Stimulated activated CD4-positive, alpha-beta T cell treated with anti-CD3 and anti-CD28 coated beads, Interleukin-15, amount 100 ng/mL, for 48 hours (primary cell): ENCODE measurements at regions not wholly inside any gene's neighbourhood (a gene's known extent, or its start where the extent isn't known, plus 50 kb on each side); places are given as distances from the start of the nearest gene placed in this dataset.
A peak's percentile ranks its signal among the peaks of the same experiment; 100 is the strongest.
"Not testable (repeated sequence)": the region's sequence is repeated elsewhere in the genome, so short reads cannot be mapped to it uniquely, and the experiment has no call there.

Experiments
- DNase-seq, 2 donors: peaks; one replicate each; pipeline ENCODE4 v3.0.0-alpha.2; 2020; ENCODE audit warnings: low read depth in 2 of 2

DNA sequence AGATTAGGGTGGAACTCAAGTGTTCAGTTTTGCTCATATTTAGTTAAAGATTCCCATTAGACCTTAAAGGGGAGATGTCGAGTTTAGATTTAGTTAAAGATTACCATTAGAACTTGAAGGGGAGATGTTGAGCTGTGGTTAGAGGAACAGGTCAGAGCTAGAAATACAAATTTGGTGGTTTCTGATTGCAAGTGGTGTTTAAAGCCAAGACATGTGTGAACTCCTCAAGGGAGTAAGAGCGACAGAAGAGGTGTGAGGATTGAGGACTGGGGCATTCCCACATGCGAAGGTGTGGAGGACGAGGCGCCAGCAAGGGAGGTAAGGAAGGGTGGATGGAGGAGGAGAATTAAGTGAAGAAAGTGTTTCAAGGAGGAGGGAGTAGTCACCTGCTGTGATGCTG is 168.6 kb downstream of the IER5 start:
- no peak for DNase-seq

DNA sequence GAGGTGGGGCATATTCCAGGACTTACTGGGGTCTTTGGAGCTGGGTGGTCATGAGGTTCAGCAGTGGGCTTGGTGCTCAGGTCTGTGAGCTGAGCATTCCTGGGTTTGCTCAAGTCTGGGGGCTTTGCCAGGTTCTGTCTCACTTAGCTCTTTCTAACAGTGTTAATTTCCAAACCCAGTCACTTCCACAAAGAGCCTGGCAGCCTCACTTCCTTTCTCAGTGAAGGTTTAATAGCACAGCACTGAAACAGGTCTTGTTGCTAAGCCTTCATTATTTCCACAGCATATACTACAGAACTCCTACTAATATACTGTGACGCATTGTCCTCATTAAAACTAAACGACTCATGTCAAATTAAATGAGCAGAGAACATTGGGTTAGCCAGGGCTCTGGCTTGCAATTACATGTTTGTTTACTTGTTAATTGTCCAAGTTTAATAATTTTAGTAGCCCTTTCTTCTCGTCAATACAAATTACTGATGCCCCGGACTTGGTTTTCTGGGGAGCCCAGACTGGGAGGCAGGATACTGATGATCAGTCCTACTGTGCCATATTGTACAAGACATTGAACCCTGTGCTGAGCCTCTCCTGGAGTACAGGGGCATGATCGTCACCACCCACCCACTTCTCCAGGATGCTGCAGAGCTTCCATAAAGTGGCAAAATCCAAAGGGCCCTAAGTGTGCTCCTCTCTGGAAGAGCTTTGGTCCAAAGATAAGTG is 170.7 kb downstream of the IER5 start:
- no peak for DNase-seq

DNA sequence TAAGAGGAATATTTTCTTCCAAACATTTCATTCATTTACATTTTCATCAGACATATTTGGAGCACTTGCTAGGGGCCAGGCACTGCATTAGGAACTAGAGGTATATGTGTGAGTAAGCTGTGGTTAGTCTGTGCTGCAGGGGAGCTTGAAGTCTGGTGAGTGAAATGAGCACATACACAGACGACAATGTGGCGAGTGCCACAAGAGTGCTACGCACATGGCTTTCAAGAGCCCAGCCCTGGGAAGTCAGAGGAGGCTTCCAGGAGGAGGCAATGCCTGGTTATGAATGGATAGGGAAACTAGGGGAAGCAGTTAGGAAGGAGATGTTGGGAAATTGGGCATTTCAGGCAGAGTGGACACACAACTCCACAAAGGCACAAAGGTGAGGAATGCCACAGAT is 171.8 kb downstream of the IER5 start:
- DNase-seq, result no peak

DNA sequence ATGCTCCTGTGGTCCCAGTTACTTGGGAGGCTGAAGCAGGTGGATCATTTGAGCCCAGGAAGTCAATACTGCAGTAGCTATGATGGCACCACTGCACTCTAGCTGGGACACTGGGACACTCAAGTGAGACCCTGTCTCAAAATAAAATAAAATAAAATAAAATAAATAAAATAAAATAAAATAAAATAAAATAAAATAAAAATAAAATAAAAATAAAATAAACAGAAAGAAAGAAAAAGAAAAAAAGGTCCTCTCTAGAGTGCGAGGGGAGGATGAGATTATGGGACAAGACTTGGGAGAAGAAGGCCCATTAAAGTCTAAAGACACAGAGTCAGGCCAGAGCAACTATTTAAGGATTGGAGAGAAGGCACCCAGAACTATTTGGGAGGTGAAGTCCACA is 172.5 kb downstream of the IER5 start:
- DNase-seq, result no peak

DNA sequence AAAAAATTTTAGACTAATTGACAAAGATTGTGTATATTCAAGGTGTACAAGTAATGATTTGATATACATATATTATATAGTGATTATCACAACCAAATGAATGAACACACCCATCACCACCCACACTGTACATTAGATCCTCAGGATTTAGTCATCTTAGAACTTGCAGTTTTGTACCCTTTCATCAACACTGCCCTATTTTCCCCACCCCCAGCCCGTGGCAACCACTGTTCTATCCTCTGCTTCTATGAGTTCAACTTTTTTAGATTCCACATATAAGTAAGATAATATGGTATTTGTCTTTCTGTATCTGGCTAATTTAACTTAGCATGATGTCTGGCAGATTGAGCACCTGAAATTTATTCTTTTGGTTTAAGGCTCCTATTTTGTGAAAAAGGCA is 173.6 kb downstream of the IER5 start:
- DNase-seq, result no peak

DNA sequence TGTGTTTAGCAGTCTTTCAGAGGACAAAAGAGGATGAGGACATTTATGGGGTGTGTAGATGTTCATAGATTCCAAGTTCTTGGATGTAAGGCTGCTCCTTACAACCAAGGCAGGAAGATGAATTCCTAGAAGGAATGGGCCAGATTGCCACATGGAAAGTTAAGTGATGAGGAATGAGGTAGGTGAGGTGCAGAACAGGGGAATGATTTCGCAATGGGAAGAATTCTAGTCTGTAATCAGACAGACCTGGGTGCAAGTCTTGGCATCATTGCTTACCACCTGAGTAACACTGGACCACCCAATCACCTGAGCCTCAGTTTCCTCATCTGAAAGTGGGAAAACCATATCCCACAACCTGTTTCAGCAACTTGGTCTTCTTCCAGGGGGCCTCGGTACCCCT is 174.9 kb downstream of the IER5 start:
- no peak for DNase-seq

DNA sequence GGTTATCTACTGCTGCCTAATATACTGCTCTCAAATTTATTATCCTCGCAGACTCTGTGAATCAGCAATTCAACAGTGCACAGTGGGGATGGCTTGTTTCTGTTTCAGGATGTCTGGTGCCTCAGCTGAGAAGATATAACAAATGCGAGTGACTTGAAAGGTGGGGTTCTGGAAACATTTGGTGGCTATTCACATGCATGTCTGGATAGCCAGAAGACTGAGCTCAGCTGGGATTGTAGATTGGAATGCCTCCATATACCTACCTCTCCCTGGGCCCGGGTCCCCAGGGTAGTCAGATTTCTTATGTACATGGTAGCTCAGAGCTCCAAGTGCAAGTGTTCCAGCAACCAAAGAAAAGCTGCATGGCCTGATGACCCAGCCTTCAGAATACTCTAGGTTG is 176.3 kb downstream of the IER5 start:
- no peak for DNase-seq

DNA sequence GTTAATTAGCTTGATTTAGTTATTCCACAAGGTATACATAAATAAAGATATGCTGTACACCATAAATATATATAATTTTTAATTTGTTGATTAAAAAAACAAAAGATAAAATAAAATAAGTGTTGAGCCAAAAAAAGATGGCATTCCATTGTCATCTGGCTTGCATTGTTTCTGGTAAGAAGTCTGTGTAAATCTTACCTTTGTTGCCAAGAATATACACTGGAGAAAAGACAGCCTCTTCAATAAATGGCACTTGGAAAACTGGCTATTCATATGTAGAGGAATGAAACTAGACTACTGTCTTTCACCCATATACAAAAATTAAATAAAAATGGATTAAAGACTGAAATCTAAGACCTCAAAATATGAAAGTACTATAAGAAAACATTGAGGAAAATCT is 196.5 kb downstream of the IER5 start:
- no peak for DNase-seq

DNA sequence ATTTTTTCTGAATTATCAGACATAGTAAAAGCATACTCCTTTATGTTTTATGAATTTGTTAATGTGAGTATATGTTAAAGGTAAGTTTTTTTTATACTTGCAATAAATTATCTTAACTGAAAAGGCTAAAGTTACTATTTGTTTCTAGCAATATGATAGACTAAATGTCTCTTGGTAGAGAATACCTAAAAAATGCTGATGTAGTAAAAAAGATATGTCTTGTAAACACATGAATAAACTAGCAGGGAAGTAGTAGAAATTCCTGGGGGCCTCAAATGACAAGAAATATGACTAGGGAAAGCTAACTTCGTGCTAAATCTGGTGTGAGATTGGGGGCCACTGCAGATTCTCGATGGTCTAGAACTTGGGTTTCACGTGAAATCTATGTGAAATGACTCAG is 188.1 kb upstream of the CACNA1E start:
- DNase-seq, result no peak

DNA sequence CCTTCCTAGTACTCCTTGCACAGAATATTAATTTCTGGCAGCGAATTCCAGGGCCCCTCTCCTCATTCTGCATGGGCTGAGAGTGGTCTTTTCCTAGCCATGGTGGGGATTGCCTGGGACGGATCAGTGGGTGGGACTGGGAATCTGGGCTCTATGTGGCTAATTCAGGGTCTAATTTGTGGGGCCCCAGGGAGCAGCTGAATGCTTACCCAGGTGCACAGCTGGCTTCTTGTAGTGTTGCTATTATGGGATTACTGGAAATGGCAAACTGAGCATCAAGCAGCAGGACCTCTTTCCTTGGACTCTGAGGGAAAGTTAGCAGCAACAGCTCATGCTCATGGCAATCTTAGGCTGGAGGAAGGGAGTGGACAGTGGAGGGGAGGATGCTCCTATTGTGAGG is 187.1 kb upstream of the CACNA1E start:
- no peak for DNase-seq

DNA sequence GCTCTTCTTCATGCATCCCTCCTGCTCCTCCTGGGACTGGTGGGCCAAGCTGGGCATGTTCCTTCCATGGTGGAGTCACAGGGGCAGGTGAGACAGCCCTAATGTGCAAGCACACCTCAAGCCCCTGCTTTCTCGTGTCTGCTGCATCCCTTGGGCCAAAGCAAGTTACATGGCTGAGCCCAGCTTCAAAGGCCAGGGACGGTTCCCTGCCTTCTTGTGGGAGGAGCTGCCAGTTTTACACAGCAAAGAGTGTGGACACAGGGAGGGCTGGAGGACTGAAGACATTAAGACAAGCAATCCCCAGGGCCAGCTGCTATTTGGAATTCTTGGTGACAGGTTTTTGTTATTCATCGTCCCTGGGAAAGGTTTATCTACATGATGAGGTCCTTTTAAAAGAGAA is 175.2 kb upstream of the CACNA1E start:
- no peak for DNase-seq

DNA sequence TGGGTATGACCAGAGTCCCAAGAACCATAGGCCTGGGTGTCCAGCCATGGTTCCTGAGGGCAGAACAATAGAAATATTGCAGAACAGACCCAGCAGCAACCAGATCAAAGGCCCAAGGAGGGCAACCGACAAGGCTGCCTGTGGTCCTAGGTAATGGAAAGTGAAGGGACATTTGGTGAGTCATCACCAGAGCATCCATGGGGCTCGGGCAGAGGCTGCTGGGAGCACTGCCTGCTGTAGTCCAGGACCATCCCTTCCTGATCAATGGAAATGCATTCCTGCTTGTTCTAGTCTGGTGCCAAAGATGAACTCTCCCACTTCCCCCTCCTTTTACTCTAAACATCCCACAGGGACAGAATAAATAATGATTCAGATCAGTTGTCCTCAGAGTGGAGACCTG is 172.8 kb upstream of the CACNA1E start:
- no peak for DNase-seq

DNA sequence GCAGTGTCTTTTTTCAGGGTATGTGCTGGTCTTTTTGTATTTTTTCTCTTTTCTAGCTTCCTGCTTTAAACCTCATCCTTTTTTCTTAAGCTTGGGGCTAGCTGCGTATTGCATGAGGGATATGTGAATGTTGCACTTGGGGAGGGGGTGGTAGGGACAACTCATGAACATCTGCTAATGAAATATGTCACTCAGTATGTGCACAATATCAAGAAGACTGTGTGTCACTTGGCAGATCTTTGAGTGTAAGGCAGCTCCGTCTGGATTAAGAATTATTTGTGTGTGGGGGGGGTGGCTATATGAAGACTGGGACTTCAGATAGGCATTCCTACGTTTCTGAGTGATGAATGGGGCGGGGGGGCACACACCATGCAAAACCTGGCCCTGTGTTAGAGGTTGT is 170.4 kb upstream of the CACNA1E start:
- DNase-seq, result no peak

DNA sequence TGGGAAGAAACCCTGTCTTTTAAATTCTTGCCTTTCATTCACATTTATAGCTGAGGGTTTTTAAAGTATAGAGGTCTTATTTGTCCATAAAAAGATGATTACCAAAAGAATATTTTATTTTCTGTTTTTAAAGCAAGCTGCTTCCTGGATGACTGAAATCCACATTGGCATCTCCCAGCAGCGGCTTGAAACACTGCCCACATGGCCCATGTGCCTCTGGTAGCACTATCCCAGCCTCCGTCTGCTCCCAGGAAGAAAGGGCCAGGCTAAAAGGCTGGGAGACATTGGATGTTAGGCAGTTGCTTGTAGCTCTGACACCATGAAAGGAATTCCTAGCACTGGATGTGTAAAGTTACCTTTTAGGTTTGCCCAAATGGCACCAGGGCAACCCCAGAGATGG is 169.9 kb upstream of the CACNA1E start:
- no peak for DNase-seq

DNA sequence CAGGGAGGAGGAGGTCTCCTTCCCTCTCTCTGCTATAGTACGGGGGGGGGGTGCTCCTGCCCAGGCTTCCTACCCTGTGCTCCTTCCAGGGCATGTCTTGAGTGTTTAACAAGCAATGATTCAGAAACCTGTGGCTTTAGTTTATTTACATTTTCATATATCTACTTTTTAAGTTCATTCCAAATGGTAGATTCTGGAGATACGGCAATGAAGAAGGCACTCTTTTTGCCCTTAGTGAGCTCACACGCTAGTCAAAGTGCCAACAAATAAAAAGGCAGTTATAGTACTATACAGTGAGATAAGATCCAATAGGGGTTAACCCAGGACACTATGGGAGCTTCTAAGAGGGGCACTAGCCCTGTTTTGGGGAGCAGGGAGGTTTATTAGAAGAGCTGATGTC is 169.3 kb upstream of the CACNA1E start:
- no peak for DNase-seq

DNA sequence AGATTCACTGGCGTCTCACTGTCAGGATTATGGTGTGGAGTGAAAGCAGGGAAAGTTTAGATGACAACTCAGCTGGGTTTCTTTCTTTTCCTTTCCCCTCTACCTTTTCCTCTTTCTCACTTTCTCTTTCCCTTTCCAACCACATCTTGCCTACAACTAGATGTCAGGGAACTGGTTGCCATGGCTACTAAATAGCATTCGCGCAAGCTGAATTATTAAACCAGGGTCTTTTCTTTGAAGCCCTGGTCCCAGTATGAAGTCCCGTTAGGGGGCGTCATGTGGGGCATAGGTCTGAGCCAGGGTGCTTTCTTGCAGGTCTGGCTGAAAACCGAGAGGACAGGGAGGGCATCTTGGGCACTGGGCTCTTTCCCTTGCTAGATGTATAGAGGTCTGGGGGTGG is 168.4 kb upstream of the CACNA1E start:
- DNase-seq, result no peak

DNA sequence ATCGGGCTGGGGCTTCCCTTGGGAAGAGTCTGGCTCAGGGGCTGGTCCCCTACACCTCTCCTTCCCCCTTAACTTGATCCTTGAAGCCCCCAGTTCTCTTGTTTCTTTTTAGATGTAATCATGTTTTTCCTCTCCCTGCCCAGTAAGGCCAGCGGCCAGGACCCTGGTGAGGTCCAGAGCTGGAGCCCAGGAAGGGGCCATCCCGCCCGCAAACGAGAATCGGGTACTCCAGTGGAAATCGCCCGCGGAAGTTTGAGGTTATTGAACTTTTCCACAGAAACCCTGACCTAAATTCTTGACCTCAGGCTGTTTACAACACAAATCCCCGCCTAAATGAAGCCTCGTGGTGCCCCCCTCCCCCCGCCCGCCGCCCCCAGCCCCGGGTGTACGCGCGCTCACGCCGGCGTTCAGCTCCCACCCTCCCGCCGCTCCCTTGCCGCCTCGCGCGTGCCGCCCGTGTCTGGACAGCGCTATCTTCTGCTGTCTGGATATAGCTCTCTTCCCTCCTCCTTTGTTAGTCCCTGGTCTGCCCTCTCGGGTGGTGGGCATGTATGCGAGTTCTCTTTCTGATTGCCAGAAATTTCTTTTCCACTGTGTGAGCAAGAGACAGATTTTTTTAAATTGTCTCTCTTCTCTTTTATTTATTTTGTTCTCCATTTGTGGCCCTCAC is 165.9 kb upstream of the CACNA1E start:
- no peak for DNase-seq

DNA sequence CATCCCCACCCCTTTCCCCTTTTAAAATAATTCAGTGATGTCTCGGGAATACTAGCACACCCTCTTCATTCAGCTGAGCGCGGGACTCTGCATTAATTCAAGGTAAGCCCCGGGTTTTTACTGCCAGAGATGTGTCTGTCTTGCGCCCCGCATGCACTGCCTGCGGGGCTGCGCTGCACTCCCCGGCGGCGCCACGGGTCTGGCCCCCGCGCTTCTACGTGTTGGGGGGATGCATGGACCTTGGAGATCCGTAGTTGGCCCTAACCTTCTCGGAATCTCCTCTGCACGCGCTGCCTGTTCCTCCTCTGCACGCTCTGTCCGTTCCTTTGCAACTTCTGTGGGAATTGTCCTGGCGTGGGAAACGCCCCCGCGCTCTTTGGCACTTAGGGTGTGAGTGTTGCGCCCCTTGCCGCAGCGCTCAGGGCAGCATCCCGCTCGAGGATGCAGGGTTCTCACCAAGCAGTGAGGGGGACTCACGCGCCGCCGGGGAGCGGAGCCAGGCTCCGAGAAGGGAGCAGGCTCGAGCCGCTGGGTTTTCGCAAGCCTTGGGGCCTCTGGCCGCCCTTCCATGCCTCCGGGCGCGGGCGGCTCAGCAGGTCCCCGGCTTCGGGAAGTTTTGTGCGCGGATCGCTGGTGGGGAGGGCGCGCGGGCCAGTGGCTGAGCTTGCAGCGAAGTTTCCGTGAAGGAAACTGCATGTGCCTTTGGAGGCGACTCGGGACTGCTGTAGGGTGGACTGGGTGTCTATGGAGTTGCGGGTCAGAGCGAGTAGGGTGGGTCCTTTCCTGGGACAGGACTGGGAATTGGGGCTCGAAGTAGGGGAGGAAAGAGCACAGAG is 165.1 kb upstream of the CACNA1E start:
- no peak for DNase-seq

DNA sequence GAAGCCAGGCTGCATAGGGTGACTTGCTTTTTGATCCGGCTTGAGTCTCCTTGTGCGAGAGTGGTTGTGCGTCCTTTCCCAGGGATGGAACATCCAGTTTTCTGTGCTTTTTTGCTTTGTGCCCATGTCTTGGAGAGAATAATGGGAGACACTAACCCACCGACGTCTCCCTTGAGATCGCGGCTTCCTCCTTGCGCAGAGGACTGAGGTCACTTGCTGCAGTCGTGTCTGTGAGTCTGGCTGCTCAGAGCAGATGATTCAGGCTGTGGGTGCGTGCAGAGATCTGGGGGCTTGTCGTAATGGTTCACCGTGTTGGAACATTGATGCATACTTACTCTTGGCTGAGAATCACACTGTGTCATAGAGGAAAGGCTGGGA is 164.5 kb upstream of the CACNA1E start:
- no peak for DNase-seq

DNA sequence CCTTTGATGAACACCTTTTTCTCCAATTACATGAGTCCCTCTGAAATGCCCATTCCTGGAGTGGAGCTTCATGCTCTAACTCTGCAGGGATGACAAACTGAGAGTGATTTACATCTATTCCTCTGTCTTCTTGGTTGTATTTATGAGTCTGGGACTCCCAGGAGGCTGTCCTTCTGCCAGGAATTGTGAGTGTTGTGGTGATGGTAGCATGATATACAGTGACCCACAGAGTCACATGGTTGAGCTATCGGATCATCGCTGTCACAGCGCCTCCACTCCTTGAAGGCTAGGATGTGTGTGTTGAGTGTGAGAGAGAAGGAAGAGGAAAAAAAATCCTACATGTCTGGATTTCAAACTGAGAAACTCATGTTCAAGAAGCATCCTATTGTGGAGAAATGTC is 163.4 kb upstream of the CACNA1E start:
- no peak for DNase-seq

DNA sequence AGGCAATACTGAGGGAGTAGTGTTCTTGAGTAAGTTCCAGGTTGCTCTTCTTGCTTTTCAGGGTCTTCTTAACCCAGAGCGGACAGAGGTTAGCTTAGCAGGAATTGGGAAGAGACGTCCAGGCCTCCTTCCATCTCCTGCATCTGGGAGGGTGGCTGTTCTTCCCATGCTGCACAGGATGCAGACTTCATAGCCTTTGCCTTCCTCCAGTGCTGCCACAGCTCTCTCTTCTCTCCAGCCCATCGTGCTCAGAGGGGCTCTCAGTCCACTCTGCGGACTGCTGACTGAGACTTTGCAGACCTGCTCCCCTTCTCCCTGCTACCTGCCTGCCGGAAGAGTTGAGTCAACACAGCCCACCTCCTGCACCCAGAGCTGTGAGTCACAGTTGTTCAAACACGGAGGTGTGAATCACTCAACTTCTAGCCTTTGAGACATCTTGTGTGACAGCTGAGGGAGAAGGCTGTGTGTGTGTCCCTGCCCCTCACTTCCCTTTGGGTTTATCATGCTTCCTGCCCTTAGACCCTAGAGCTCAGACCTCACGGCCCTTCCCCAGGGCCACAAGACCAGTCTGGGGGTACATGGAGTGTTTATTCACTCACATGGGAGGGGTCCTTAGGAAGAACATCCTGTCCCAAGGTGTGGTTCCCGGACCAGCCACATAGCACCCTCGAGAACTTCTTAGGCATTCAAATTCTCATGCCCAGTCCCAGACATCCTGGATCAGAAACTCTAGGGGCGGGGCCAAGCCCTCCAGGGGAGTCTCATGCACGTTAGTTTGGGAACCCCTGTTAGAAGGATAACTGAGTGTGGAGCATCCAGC is 158.3 kb upstream of the CACNA1E start:
- peak; percentile 54 to 59 for DNase-seq

DNA sequence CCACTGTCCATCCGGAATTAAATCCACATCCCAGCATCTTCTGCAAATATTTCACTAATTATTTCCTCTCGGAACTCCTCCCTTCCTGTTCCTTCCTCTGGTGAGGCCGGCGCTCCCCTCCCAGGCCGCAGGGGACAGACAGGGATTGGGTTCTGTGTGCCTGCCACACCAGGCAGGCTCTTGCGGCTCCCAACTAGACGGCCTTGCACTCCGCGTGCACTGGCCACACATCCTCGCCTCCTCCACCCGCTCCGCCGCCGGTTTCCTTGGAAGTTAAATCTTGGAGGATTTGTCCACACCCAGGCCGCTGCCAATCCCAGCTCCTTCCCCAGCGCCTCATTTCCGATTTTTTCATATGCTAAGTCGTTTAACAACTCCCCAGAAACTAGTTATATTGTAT is 157.6 kb upstream of the CACNA1E start:
- DNase-seq, result not testable (repeated sequence)
